Transverse colon (tissue), 4 donors: ENCODE measurements at regions not wholly inside any gene's neighbourhood (a gene's known extent, or its start where the extent isn't known, plus 50 kb on each side); places are given as distances from the start of the nearest gene placed in this dataset.
"Not testable (repeated sequence)": the region's sequence is repeated elsewhere in the genome, so short reads cannot be mapped to it uniquely, and the experiment has no call there.

Experiments used
- DNase-seq: peaks from one replicate; pipeline ENCODE4 v3.0.0-alpha.2; 2019
- H3K27ac ChIP-seq, 4 donors: fragments of 200-600 bp; sonication (generic); 2 replicates each; pipeline ENCODE4 v1.5.1; 2016 to 2018; ENCODE audit warnings: inconsistent platforms in 4 of 4
- H3K27me3 ChIP-seq: fragments of 200-600 bp; sonication (generic); 2 replicates; pipeline ENCODE4 v1.5.1; 2017; ENCODE audit warnings: inconsistent platforms
- H3K36me3 ChIP-seq, 4 donors: fragments of 200-600 bp; sonication (generic); 2 replicates each; pipeline ENCODE4 v1.5.1; 2017 to 2019; ENCODE audit warnings: inconsistent platforms in 4 of 4
- H3K4me1 ChIP-seq, 4 donors: fragments of 200-600 bp; sonication (generic); 2 replicates each; pipeline ENCODE4 v1.5.1; 2017 to 2020; ENCODE audit warnings: inconsistent platforms in 4 of 4
- H3K4me3 ChIP-seq, 4 donors: fragments of 200-600 bp; sonication (generic); 1 replicate in 1 of 4; 2 replicates in 3 of 4; pipeline versions ENCODE4 v1.5.1 to v1.6.1; 2017 to 2019; ENCODE audit warnings: inconsistent platforms in 4 of 4
- H3K9me3 ChIP-seq, 2 donors: fragments of 200-600 bp; sonication (generic); 2 replicates each; pipeline ENCODE4 v1.5.1; 2017 to 2019; ENCODE audit warnings: inconsistent platforms in 2 of 2
- CTCF ChIP-seq, 5 experiments: fragments of 200-600 bp in 3 of 5; fragments of 450-650 bp in 2 of 5; sonication (generic) in 3 of 5; IDR thresholded peaks; 1 replicate in 2 of 5; 2 replicates in 3 of 5; pipeline ENCODE4 v1.5.1; 2016 to 2017; ENCODE audit warnings: antibody characterized with exemption in 5 of 5, inconsistent platforms in 3 of 5, mild to moderate bottlenecking in 2 of 5, moderate library complexity in 1 of 5
- EP300 ChIP-seq: sonication (generic); formaldehyde crosslinking; IDR thresholded peaks from one replicate; pipeline ENCODE4 v1.6.1; 2017; ENCODE audit warnings: antibody characterized with exemption, low read depth
- POLR2A ChIP-seq: fragments of 450-650 bp; IDR thresholded peaks from one replicate; pipeline ENCODE4 v1.6.1; 2016; ENCODE audit warnings: antibody characterized with exemption, mild to moderate bottlenecking, moderate library complexity
- POLR2AphosphoS5 ChIP-seq, 3 donors: sonication (generic); formaldehyde crosslinking; IDR thresholded peaks; one replicate each; pipeline ENCODE4 v1.6.1; 2016; ENCODE audit warnings: antibody characterized with exemption in 3 of 3
- WGBS, 2 donors: methylation state at CpG; one replicate each; pipeline ENCODE4 v1.1.5; 2018; ENCODE audit warnings: low coverage in 1 of 2; 5-methylcytosine and 5-hydroxymethylcytosine counted together
- in situ Hi-C, 4 donors: fragments of 200-750 bp; cut with MboI; loops; one replicate each; pipeline versions ENCODE4 v1.15.0 to v1.15.1; 2017; ENCODE audit warnings: low sequenced_read_pairs in 3 of 4, low pct_ligation_motif_present in 1 of 4, low pct_unique_long_range_greater_than_20kb in 1 of 4
- intact Hi-C: fragments of 100-400 bp; cut with DNase I; formaldehyde crosslinking; loops from one replicate; pipeline ENCODE4 v1.15.1; 2023; ENCODE audit warnings: low total_unique reads

DNA sequence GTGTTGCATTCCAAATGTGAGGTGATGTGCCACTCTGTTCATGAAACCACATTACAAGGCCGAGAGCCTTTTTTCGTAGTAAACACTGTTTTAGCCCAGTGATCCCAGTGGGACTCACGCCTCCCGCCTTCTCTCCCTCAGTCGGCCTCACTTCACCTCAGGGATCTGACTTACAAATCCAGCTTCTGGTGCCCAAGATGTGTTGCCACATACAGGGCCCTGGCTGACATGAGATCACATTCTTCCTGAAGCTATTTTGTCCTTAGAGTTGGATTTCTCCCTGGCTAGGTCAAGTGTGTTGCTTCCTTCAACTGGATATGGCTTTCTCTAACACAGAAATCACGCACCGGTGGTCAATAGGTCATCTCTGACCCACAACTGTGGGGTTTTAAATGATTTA lies 354.7 kb downstream of the FBXW7 start:
- 88 to 94% methylated on average over 5 to 7 of the region's 7 CpGs for WGBS, 2 donors
- Histone ChIP-seq H3K27ac (no peak overlapping the region), H3K4me1 (no peaks in the 10 kb centered on the region), H3K4me3 (no peak overlapping the region), H3K9me3 (no peaks in the 10 kb centered on the region), H3K36me3 (no peaks in the 10 kb centered on the region), H3K27me3 (no peaks in the 10 kb centered on the region)
- TF ChIP-seq CTCF (IDR thresholded peaks at IDR 0.05) (no peak), POLR2A (no peak), EP300 (no peak), POLR2AphosphoS5 (IDR thresholded peaks at IDR 0.05) (no peak)
- in situ Hi-C loops, result no loop called here
- no peak for DNase-seq
- intact Hi-C loops, result no loop called here

DNA sequence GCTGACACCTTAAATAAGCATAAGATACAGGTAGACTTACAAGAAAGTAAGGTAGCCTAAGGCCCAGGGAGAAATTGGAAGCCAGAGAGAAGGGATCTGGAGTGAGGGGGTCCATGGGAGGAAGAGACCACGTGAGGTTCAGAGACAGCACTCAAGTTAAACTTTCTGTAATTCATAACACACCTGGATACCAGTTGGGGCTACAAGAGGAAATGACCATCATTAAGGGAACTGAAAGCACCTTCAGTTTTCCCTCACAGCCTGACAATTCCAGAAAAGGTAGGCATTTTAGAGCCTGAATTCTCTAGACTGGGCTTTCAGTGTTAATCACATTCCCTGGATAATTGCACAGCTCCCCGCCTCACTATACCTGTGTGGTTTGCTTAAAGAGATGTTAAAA lies 355.5 kb downstream of the FBXW7 start:
- H3K36me3 ChIP-seq, result no peaks in the 10 kb centered on the region
- TF ChIP-seq POLR2AphosphoS5 (IDR thresholded peaks at IDR 0.05) (no peak), POLR2A (no peak), CTCF (IDR thresholded peaks at IDR 0.05) (no peak), EP300 (no peak)
- intact Hi-C loops, result no loop called here
- no peaks in the 10 kb centered on the region for H3K9me3 ChIP-seq
- no peaks in the 10 kb centered on the region for H3K27me3 ChIP-seq
- H3K4me3 ChIP-seq, result no peak overlapping the region
- WGBS, 2 donors, result 74 to 100% methylated on average over 1 to 2 of the region's 2 CpGs
- H3K27ac ChIP-seq, result no peak overlapping the region
- in situ Hi-C loops, result no loop called here
- no peaks in the 10 kb centered on the region for H3K4me1 ChIP-seq
- no peak for DNase-seq

DNA sequence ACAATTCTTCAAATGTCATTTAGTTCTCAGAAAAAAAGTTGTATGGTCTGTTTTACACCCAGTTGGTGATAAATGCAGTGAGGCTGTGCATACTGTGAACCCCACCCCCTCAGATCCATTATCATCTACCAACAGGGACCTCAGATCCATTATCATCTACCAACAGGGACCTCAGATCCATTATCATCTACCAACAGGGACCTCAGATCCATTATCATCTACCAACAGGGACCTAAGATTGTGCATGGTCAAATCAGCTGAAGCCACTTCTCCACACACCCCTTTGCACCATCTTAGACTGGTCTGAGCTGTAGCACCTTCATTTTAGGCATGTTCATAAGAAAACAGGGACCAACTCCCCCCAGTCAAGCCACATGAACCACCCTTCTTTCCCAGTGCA lies 358.4 kb downstream of the FBXW7 start:
- H3K27ac ChIP-seq, H3K36me3 ChIP-seq, H3K4me3 ChIP-seq, H3K4me1 ChIP-seq, in situ Hi-C loops, DNase-seq, H3K27me3 ChIP-seq, intact Hi-C loops, H3K9me3 ChIP-seq: not testable (repeated sequence)

DNA sequence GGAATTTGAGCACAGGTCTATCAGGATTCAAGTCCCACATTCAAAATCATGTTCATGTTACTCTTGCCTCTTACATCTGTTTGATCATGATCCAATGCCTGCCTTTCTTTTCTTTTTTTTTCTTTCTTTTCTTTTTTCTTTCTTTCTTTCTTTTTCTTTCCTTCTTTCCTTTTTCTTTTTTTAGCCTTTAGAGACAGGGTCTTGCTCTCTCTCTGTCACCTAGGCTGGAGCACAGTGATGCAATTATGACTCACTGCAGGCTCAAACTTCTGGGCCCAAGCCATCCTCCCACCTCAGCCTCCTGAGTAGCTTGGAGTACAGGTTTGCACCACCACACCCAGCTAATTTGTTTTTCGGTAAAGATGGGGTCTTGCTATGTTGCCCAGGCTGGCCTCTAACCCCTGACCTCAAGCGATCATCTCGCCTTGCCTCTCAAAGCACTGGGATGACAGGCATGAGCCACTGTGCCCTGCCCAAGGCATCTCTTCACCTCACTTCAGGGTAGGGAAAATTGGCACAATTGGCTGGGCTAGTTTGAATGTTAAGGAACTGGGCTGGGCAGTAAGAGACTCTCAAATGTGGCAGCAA lies 359.2 kb downstream of the FBXW7 start:
- Histone ChIP-seq H3K9me3 (no peaks in the 10 kb centered on the region), H3K4me1 (no peaks in the 10 kb centered on the region), H3K27ac (no peak overlapping the region), H3K4me3 (no peak overlapping the region), H3K27me3 (no peaks in the 10 kb centered on the region), H3K36me3 (no peaks in the 10 kb centered on the region)
- no peak for DNase-seq
- in situ Hi-C loops, result no loop called here
- TF ChIP-seq CTCF (IDR thresholded peaks at IDR 0.05) (no peak), POLR2A (no peak), POLR2AphosphoS5 (IDR thresholded peaks at IDR 0.05) (no peak), EP300 (no peak)
- intact Hi-C loops, result no loop called here
- WGBS, 2 donors, result 64% methylated on average over 3 of the region's 3 CpGs; no CpG with 5 or more reads in 1 of the 2 donors

DNA sequence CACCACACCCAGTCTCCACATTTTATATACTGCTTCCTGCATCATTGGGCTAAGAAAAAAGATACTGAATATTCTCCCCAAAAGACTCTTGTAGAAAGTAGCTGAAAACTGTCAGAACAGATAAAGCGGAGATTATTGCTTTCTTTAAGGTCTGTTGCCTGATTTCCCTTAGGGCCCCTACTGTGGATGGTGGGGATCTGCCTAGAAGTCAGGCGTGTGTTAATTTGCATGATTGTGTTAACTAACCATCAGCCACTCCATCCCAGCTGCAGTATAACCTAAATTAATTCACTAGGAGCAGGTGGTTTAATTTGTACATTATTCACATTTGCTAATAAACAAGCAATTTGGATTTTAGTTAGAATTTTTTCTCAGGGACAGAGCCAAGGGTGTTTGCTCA lies 360.3 kb downstream of the FBXW7 start:
- no peaks in the 10 kb centered on the region for H3K9me3 ChIP-seq
- no peaks in the 10 kb centered on the region for H3K4me1 ChIP-seq
- intact Hi-C loops, result no loop called here
- no peak overlapping the region for H3K27ac ChIP-seq
- WGBS, 2 donors, result 83 to 87% methylated on average over 2 of the region's 2 CpGs
- DNase-seq, result no peak
- TF ChIP-seq CTCF (IDR thresholded peaks at IDR 0.05) (no peak), EP300 (no peak), POLR2A (no peak), POLR2AphosphoS5 (IDR thresholded peaks at IDR 0.05) (no peak)
- H3K4me3 ChIP-seq, result no peak overlapping the region
- in situ Hi-C loops, result no loop called here
- no peaks in the 10 kb centered on the region for H3K27me3 ChIP-seq
- no peaks in the 10 kb centered on the region for H3K36me3 ChIP-seq
